A549 (cell line): ENCODE measurements at regions not wholly inside any gene's neighbourhood (a gene's known extent, or its start where the extent isn't known, plus 50 kb on each side); places are given as distances from the start of the nearest gene placed in this dataset.

ENCODE experiments used
- ATAC-seq, 2 experiments: fragments of 200-7000 bp in 1 of 2; fragments of >200 bp in 1 of 2; cut with Nextera tagmentation in 1 of 2; cut with Tn5 transposase in 1 of 2; 3 replicates each; pipeline versions ENCODE4 v1.8.0 to v1.9.1; 2018 to 2020; ENCODE audit warnings: mild to moderate bottlenecking in 1 of 2, moderate library complexity in 1 of 2
- CTCF ChIA-PET: fragments of 300-600 bp; sonication (Branson Sonifier 250); formaldehyde crosslinking; extraction: SDS; loops from one replicate; lab custom pipeline; 2021; ENCODE audit warnings: antibody characterized with exemption, inconsistent platforms; lab: Yijun Ruan, JAX
- POLR2A ChIA-PET: fragments of 350-600 bp; formaldehyde crosslinking; extraction: SDS; loops from one replicate; lab custom pipeline; 2021; ENCODE audit warnings: antibody characterized with exemption, inconsistent platforms; lab: Yijun Ruan, JAX
- DNase-seq, 2 experiments: peaks; one replicate each; pipeline versions ENCODE4 v3.0.0 to v3.0.0-alpha.2; 2011 to 2016; ENCODE audit warnings: low read depth in 1 of 2, low spot score in 1 of 2
- FAIRE-seq: peaks from 2 replicates; lab custom pipeline; 2011; peaks lifted over from hg19 to GRCh38; lab: Jason Lieb, UNC
- H3K27ac ChIP-seq, 2 experiments: fragments of >200 bp; sonication (Bioruptor Twin); formaldehyde crosslinking; 3 replicates each; pipeline ENCODE4 v1.5.1; 2016 to 2017
- H3K4me1 ChIP-seq: fragments of >200 bp; sonication (Bioruptor Twin); formaldehyde crosslinking; 3 replicates; pipeline ENCODE4 v1.6.1; 2016
- H3K4me2 ChIP-seq: fragments of >200 bp; sonication (Bioruptor Twin); formaldehyde crosslinking; 3 replicates; pipeline ENCODE4 v1.6.1; 2016
- H3K4me3 ChIP-seq: fragments of >200 bp; sonication (Bioruptor Twin); formaldehyde crosslinking; 3 replicates; pipeline ENCODE4 v1.5.1; 2016
- H3K9me3 ChIP-seq: fragments of >200 bp; sonication (Bioruptor Twin); formaldehyde crosslinking; 3 replicates; pipeline ENCODE4 v1.6.1; 2016
- BHLHE40 ChIP-seq: IDR thresholded peaks from 2 replicates; pipeline ENCODE4 v1.6.1; 2012; ENCODE audit warnings: low read depth, low read length, inconsistent platforms
- CBX8 ChIP-seq: fragments of 200-600 bp; sonication (generic); IDR thresholded peaks from 2 replicates; pipeline ENCODE4 v1.6.1; 2016
- CHD4 ChIP-seq: fragments of 200-600 bp; sonication (generic); IDR thresholded peaks from 2 replicates; pipeline ENCODE4 v1.6.1; 2016; ENCODE audit warnings: antibody characterized with exemption, mild to moderate bottlenecking, borderline replicate concordance
- EHF ChIP-seq: fragments of 250-450 bp; sonication (Bioruptor Pico); IDR thresholded peaks from 2 replicates; pipeline ENCODE4 v1.5.0; 2020; ENCODE audit warnings: mild to moderate bottlenecking
- EHMT2 ChIP-seq: fragments of 200-600 bp; sonication (generic); IDR thresholded peaks from 2 replicates; pipeline ENCODE4 v1.6.1; 2016; ENCODE audit warnings: antibody characterized with exemption, low read depth, mild to moderate bottlenecking, moderate library complexity
- ESRRA ChIP-seq: fragments of 150-350 bp; IDR thresholded peaks from 2 replicates; pipeline ENCODE4 v1.6.1; 2014; ENCODE audit warnings: mild to moderate bottlenecking, low read length, borderline replicate concordance
- FOSL2 ChIP-seq, 2 experiments: fragments of 450-650 bp in 1 of 2; fragments of >200 bp in 1 of 2; sonication (Bioruptor Twin) in 1 of 2; formaldehyde crosslinking; IDR thresholded peaks; 2 replicates each; pipeline versions ENCODE4 v1.5.0 to v1.6.1; 2016 to 2020; ENCODE audit warnings: mild to moderate bottlenecking in 1 of 2, moderate library complexity in 1 of 2
- FOXS1 ChIP-seq: fragments of 250-450 bp; sonication (Bioruptor Pico); IDR thresholded peaks from 2 replicates; pipeline ENCODE4 v1.5.0; 2020; ENCODE audit warnings: mild to moderate bottlenecking, moderate library complexity
- HDAC2 ChIP-seq: fragments of 200-600 bp; sonication (generic); IDR thresholded peaks from 2 replicates; pipeline ENCODE4 v1.6.1; 2016
- HOXB5 ChIP-seq: fragments of 250-450 bp; sonication (Bioruptor Pico); IDR thresholded peaks from 2 replicates; pipeline ENCODE4 v1.5.0; 2020; ENCODE audit warnings: mild to moderate bottlenecking, moderate library complexity
- MAZ ChIP-seq: fragments of 150-350 bp; IDR thresholded peaks from 2 replicates; pipeline ENCODE4 v1.6.1; 2014; ENCODE audit warnings: antibody characterized with exemption, low read depth, low read length, borderline replicate concordance
- MYC ChIP-seq: IDR thresholded peaks from 2 replicates; pipeline ENCODE4 v1.6.1; 2012; ENCODE audit warnings: mild to moderate bottlenecking, inconsistent platforms, low read length, improper control_type of control experiment, borderline replicate concordance
- NFE2L2 ChIP-seq: fragments of 150-350 bp; conservative IDR thresholded peaks from 2 replicates; pipeline ENCODE4 v1.6.1; 2014; ENCODE audit warnings: low read length
- POLR2AphosphoS2 ChIP-seq: conservative IDR thresholded peaks from 2 replicates; pipeline ENCODE4 v1.6.1; 2012; ENCODE audit warnings: low read length, improper control_type of control experiment, inconsistent platforms
- RAD21 ChIP-seq, 2 experiments: fragments of >200 bp in 1 of 2; sonication (Bioruptor Twin) in 1 of 2; formaldehyde crosslinking in 1 of 2; IDR thresholded peaks in 1 of 2; conservative IDR thresholded peaks in 1 of 2; 2 replicates in 1 of 2; 3 replicates in 1 of 2; pipeline ENCODE4 v1.6.1; 2012 to 2018; ENCODE audit warnings: inconsistent platforms in 1 of 2
- TFCP2L1 ChIP-seq: fragments of 250-450 bp; sonication (Bioruptor Pico); IDR thresholded peaks from 2 replicates; pipeline ENCODE4 v1.5.0; 2021; ENCODE audit warnings: mild to moderate bottlenecking
- WGBS: methylation state at CpG from one replicate; pipeline ENCODE4 v1.1.6; 2017; ENCODE audit errors: missing lambda C conversion rate; 5-methylcytosine and 5-hydroxymethylcytosine counted together
- TF ChIP-seq, protein P1 (sequence below): fragments of >200 bp; sonication (Bioruptor Twin); formaldehyde crosslinking; IDR thresholded peaks from 3 replicates; pipeline ENCODE4 v1.5.1; 2016
- TF ChIP-seq, protein P2 (sequence below): IDR thresholded peaks from 2 replicates; pipeline ENCODE4 v1.6.1; 2012; ENCODE audit warnings: low read depth, borderline replicate concordance
- TF ChIP-seq, protein P3 (sequence below): fragments of 250-450 bp; sonication (Bioruptor Pico); IDR thresholded peaks from 2 replicates; pipeline ENCODE4 v1.5.0; 2020; ENCODE audit warnings: low read depth, mild to moderate bottlenecking, moderate library complexity
- TF ChIP-seq, protein P4 (sequence below): fragments of 150-350 bp; IDR thresholded peaks from 2 replicates; pipeline ENCODE4 v1.6.1; 2014; ENCODE audit warnings: low read depth, mild to moderate bottlenecking, low read length
- TF ChIP-seq, protein P5 (sequence below): fragments of >200 bp; sonication (Bioruptor Twin); formaldehyde crosslinking; IDR thresholded peaks from 3 replicates; pipeline ENCODE4 v1.6.1; 2016
- TF ChIP-seq, protein P6 (sequence below): fragments of 200-600 bp; sonication (generic); IDR thresholded peaks from 2 replicates; pipeline ENCODE4 v1.6.1; 2016; ENCODE audit warnings: antibody characterized with exemption, mild to moderate bottlenecking, moderate library complexity
- TF ChIP-seq, protein P7 (sequence below): fragments of 250-450 bp; sonication (Bioruptor Pico); IDR thresholded peaks from 2 replicates; pipeline ENCODE4 v1.5.0; 2021; ENCODE audit warnings: mild to moderate bottlenecking, moderate library complexity, borderline replicate concordance

DNA sequence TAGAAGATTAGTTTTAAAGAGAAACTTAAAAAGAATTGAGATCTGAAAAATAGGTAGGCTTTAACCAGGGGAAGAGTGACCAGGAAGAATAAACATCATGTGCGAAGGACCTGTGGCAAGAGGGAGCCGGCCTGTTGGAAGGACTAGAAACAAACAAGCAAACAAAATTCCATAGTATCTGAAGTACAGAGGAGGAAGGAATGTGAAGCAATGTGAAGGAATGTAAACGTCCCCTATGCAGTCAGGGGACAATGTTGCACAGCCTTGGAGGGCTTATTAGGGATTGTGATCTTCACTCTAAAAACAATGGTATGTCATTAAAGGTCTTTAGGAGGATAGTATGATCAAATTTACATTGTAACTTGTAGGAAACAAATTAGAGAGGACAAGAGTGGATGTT is 84.4 kb upstream of the PLCL2 start:
- no peak overlapping the region for H3K27ac ChIP-seq
- no peak for ATAC-seq
- H3K9me3 ChIP-seq = no peaks in the 10 kb centered on the region
- H3K4me3 ChIP-seq = no peak overlapping the region
- TF ChIP-seq TFCP2L1 (CRISPR knock-in tag) (no peak), HOXB5 (CRISPR knock-in tag) (no peak), CHD4 (no peak), EHF (CRISPR knock-in tag) (no peak), NFE2L2 (no peak), FOXS1 (no peak)
- TF ChIP-seq, protein P1, sequence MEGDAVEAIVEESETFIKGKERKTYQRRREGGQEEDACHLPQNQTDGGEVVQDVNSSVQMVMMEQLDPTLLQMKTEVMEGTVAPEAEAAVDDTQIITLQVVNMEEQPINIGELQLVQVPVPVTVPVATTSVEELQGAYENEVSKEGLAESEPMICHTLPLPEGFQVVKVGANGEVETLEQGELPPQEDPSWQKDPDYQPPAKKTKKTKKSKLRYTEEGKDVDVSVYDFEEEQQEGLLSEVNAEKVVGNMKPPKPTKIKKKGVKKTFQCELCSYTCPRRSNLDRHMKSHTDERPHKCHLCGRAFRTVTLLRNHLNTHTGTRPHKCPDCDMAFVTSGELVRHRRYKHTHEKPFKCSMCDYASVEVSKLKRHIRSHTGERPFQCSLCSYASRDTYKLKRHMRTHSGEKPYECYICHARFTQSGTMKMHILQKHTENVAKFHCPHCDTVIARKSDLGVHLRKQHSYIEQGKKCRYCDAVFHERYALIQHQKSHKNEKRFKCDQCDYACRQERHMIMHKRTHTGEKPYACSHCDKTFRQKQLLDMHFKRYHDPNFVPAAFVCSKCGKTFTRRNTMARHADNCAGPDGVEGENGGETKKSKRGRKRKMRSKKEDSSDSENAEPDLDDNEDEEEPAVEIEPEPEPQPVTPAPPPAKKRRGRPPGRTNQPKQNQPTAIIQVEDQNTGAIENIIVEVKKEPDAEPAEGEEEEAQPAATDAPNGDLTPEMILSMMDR = no peak
- TF ChIP-seq, all 56 proteins: peak for 0
- 31% methylated on average over 3 of the region's 3 CpGs for WGBS
- ChIA-PET CTCF (no interaction called here), POLR2A (no interaction called here)
- Histone ChIP-seq H3K4me2 (no peak overlapping the region), H3K4me1 (no peaks in the 10 kb centered on the region)
- DNase-seq (no peak), FAIRE-seq (no peak)

DNA sequence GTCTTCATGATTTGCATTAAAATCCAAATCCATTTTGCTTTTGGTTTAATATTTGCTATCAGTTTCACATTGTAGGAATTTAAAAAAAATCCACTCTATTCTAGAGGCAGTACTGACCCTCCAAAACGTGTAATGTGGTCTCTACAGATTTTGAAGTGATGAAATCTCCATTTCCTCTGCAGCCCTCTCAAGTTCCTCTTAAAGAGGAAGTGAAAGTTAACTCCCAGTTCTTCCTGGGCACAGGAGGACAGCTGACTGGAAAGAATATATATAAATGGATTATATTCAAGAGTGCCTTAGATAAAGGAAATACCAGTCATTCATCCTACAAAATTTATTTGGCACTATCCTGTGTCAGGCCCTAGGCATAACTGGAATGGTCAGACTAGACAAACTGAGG is 83.5 kb upstream of the PLCL2 start:
- CTCF ChIA-PET = no interaction called here
- FAIRE-seq = no peak
- Histone ChIP-seq H3K9me3 (no peaks in the 10 kb centered on the region), H3K4me3 (no peak overlapping the region), H3K4me2 (no peak overlapping the region), H3K27ac (no peak overlapping the region), H3K4me1 (no peaks in the 10 kb centered on the region)
- no peak for ATAC-seq
- DNase-seq = no peak
- TF ChIP-seq ESRRA (no peak), POLR2AphosphoS2 (no peak), EHMT2 (no peak), RAD21 (conservative IDR thresholded peaks at IDR 0.05 in 1 of 2, IDR thresholded peaks at IDR 0.05 in 1 of 2) (no peak), FOSL2 (IDR thresholded peaks at IDR 0.05) (no peak), FOSL2 (CRISPR knock-in tag; IDR thresholded peaks at IDR 0.05) (no peak), BHLHE40 (no peak), HDAC2 (no peak), CBX8 (no peak), MAZ (no peak), MYC (no peak)
- TF ChIP-seq, protein P2, sequence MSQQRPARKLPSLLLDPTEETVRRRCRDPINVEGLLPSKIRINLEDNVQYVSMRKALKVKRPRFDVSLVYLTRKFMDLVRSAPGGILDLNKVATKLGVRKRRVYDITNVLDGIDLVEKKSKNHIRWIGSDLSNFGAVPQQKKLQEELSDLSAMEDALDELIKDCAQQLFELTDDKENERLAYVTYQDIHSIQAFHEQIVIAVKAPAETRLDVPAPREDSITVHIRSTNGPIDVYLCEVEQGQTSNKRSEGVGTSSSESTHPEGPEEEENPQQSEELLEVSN = no peak
- TF ChIP-seq, protein P3, sequence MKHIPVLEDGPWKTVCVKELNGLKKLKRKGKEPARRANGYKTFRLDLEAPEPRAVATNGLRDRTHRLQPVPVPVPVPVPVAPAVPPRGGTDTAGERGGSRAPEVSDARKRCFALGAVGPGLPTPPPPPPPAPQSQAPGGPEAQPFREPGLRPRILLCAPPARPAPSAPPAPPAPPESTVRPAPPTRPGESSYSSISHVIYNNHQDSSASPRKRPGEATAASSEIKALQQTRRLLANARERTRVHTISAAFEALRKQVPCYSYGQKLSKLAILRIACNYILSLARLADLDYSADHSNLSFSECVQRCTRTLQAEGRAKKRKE (CRISPR knock-in tag) = no peak
- TF ChIP-seq, protein P4, sequence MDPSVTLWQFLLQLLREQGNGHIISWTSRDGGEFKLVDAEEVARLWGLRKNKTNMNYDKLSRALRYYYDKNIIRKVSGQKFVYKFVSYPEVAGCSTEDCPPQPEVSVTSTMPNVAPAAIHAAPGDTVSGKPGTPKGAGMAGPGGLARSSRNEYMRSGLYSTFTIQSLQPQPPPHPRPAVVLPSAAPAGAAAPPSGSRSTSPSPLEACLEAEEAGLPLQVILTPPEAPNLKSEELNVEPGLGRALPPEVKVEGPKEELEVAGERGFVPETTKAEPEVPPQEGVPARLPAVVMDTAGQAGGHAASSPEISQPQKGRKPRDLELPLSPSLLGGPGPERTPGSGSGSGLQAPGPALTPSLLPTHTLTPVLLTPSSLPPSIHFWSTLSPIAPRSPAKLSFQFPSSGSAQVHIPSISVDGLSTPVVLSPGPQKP = no peak
- TF ChIP-seq, protein P5, sequence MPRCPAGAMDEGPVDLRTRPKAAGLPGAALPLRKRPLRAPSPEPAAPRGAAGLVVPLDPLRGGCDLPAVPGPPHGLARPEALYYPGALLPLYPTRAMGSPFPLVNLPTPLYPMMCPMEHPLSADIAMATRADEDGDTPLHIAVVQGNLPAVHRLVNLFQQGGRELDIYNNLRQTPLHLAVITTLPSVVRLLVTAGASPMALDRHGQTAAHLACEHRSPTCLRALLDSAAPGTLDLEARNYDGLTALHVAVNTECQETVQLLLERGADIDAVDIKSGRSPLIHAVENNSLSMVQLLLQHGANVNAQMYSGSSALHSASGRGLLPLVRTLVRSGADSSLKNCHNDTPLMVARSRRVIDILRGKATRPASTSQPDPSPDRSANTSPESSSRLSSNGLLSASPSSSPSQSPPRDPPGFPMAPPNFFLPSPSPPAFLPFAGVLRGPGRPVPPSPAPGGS = no peak
- TF ChIP-seq, protein P6, sequence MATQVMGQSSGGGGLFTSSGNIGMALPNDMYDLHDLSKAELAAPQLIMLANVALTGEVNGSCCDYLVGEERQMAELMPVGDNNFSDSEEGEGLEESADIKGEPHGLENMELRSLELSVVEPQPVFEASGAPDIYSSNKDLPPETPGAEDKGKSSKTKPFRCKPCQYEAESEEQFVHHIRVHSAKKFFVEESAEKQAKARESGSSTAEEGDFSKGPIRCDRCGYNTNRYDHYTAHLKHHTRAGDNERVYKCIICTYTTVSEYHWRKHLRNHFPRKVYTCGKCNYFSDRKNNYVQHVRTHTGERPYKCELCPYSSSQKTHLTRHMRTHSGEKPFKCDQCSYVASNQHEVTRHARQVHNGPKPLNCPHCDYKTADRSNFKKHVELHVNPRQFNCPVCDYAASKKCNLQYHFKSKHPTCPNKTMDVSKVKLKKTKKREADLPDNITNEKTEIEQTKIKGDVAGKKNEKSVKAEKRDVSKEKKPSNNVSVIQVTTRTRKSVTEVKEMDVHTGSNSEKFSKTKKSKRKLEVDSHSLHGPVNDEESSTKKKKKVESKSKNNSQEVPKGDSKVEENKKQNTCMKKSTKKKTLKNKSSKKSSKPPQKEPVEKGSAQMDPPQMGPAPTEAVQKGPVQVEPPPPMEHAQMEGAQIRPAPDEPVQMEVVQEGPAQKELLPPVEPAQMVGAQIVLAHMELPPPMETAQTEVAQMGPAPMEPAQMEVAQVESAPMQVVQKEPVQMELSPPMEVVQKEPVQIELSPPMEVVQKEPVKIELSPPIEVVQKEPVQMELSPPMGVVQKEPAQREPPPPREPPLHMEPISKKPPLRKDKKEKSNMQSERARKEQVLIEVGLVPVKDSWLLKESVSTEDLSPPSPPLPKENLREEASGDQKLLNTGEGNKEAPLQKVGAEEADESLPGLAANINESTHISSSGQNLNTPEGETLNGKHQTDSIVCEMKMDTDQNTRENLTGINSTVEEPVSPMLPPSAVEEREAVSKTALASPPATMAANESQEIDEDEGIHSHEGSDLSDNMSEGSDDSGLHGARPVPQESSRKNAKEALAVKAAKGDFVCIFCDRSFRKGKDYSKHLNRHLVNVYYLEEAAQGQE = no peak
- TF ChIP-seq, protein P7, sequence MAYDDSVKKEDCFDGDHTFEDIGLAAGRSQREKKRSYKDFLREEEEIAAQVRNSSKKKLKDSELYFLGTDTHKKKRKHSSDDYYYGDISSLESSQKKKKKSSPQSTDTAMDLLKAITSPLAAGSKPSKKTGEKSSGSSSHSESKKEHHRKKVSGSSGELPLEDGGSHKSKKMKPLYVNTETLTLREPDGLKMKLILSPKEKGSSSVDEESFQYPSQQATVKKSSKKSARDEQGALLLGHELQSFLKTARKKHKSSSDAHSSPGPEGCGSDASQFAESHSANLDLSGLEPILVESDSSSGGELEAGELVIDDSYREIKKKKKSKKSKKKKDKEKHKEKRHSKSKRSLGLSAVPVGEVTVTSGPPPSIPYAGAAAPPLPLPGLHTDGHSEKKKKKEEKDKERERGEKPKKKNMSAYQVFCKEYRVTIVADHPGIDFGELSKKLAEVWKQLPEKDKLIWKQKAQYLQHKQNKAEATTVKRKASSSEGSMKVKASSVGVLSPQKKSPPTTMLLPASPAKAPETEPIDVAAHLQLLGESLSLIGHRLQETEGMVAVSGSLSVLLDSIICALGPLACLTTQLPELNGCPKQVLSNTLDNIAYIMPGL (CRISPR knock-in tag) = no peak
- 10% methylated on average over 1 of the region's 1 CpG for WGBS
- POLR2A ChIA-PET = no interaction called here
